Mesothelial cell of epicardium (in vitro differentiated cells): ENCODE measurements at regions not wholly inside any gene's neighbourhood (a gene's known extent, or its start where the extent isn't known, plus 50 kb on each side); places are given as distances from the start of the nearest gene placed in this dataset.

Experiments used
- DNase-seq, 2 experiments: peaks; one replicate each; pipeline ENCODE4 v3.0.0; 2021; ENCODE audit warnings: low spot score in 2 of 2; ENCODE audit not compliant: unreplicated experiment in 2 of 2
- H3K27ac Mint-ChIP-seq: 2 replicates; pipeline ENCODE4 v1.8.0; 2021; ENCODE audit warnings: mixed read lengths
- H3K27me3 Mint-ChIP-seq: 2 replicates; pipeline ENCODE4 v1.8.0; 2021; ENCODE audit warnings: low read depth, mixed read lengths
- H3K36me3 Mint-ChIP-seq: 2 replicates; pipeline ENCODE4 v1.8.0; 2021; ENCODE audit warnings: mixed read lengths
- H3K4me1 Mint-ChIP-seq: 2 replicates; pipeline ENCODE4 v1.8.0; 2021; ENCODE audit warnings: mixed read lengths
- H3K4me3 Mint-ChIP-seq: 2 replicates; pipeline ENCODE4 v1.8.0; 2021; ENCODE audit warnings: mild to moderate bottlenecking, moderate library complexity, mixed read lengths
- H3K9me3 Mint-ChIP-seq: 2 replicates; pipeline ENCODE4 v1.8.0; 2021; ENCODE audit warnings: mixed read lengths
- TF ChIP-seq, protein P1 (sequence below): fragments of 200-600 bp; sonication (generic); IDR thresholded peaks from one replicate; pipeline ENCODE4 v1.5.0; 2021; ENCODE audit warnings: antibody characterized with exemption; ENCODE audit not compliant: unreplicated experiment

DNA sequence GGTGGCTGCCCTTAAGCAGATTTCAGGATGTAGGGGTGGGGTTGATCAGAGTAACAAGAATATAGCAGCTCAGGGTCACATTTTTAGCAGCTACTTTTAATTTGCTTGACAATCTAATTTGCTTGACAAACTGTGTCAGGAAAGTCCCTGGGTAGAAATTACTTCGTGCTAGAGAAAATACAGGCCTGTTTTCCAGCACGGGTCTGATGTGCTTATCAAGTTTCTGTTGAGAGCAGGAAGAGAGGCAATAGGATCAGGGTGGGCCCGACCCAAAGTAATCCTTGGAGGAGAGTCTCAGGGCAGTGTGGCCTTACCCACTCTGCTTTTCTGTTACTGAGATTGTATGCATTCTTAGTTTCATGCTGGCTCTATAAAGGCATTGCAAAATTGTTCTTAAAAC, 221.5 kb downstream of the TSN start:
- Mint-ChIP-seq H3K4me3 (no peak overlapping the region), H3K9me3 (peaks cover 4% of the 10 kb centered on the region), H3K27me3 (peaks cover 13% of the 10 kb centered on the region), H3K36me3 (no peaks in the 10 kb centered on the region), H3K27ac (no peak overlapping the region), H3K4me1 (peaks cover 17% of the 10 kb centered on the region)
- no peak for DNase-seq
- TF ChIP-seq, protein P1, sequence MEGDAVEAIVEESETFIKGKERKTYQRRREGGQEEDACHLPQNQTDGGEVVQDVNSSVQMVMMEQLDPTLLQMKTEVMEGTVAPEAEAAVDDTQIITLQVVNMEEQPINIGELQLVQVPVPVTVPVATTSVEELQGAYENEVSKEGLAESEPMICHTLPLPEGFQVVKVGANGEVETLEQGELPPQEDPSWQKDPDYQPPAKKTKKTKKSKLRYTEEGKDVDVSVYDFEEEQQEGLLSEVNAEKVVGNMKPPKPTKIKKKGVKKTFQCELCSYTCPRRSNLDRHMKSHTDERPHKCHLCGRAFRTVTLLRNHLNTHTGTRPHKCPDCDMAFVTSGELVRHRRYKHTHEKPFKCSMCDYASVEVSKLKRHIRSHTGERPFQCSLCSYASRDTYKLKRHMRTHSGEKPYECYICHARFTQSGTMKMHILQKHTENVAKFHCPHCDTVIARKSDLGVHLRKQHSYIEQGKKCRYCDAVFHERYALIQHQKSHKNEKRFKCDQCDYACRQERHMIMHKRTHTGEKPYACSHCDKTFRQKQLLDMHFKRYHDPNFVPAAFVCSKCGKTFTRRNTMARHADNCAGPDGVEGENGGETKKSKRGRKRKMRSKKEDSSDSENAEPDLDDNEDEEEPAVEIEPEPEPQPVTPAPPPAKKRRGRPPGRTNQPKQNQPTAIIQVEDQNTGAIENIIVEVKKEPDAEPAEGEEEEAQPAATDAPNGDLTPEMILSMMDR, result no peak

DNA sequence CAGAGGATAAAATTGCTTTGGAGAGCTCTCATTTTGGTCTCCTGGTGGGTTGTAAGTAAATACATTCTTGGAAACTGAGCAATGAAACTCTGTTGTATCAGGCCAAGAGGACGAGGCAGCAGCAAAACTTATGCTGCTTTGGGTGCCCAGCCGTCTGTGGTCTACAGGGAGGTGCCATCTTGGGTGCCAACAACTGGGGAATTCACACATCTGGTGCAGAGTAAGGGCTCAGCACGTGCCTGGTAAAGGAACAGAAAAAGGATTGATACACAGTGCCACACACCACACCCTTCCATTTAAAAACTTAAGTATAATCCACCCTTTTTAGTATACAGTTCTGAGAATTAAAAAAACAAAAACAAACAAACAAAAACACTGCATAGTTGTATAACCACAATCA, 221.9 kb downstream of the TSN start:
- peaks cover 6% of the 10 kb centered on the region for H3K9me3 Mint-ChIP-seq
- no peaks in the 10 kb centered on the region for H3K36me3 Mint-ChIP-seq
- no peak for DNase-seq
- TF ChIP-seq, protein P1, result no peak
- peaks cover 11% of the 10 kb centered on the region for H3K27me3 Mint-ChIP-seq
- no peak overlapping the region for H3K27ac Mint-ChIP-seq
- H3K4me3 Mint-ChIP-seq, result no peak overlapping the region
- peaks cover 17% of the 10 kb centered on the region for H3K4me1 Mint-ChIP-seq

DNA sequence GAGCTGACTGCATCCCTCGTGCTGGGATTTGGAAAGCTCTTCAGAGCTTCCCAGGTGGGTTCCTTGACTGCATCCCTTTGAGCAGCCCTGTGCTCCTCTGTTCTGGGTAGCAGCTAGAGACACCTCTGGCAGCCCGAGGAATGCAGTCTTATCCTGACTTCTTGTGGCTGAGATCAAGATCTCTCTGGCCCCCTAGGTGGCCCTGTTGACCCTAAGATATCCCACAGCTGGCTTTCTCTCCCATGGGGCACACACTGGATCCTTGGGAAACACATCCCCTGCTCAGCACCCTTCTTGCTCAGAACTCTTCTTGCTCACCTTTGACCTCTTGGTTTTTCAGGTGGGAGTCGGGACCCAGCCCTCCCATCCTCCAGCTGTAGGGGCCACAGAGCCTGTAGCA, 237.2 kb downstream of the TSN start:
- no peak for DNase-seq
- TF ChIP-seq, protein P1, result no peak
- Mint-ChIP-seq H3K27me3 (peaks cover 57% of the 10 kb centered on the region), H3K36me3 (no peaks in the 10 kb centered on the region), H3K27ac (no peak overlapping the region), H3K4me1 (no peaks in the 10 kb centered on the region), H3K9me3 (peaks cover 19% of the 10 kb centered on the region), H3K4me3 (no peak overlapping the region)

DNA sequence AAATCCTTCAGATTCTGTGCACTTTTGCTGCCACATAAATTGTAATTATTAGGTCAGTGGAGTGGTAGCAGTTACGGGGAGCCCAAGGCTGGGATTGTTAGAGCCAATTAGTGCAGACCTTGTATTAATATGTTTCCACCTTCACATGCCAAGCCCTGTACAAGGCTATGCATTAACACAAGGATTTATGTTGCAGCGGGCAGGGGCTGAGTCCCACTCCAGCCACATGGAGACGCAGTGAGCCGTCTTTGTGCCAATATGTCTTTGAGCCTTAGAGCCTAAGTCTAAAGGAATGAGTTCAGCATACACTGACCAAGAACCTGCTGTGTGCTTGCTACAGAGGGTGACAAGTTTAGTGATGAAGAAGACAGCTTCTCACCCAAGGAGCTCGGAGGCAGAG, 238.2 kb downstream of the TSN start:
- Mint-ChIP-seq H3K36me3 (no peaks in the 10 kb centered on the region), H3K9me3 (peaks cover 14% of the 10 kb centered on the region), H3K4me1 (no peaks in the 10 kb centered on the region), H3K27me3 (peaks cover 57% of the 10 kb centered on the region), H3K4me3 (no peak overlapping the region), H3K27ac (no peak overlapping the region)
- TF ChIP-seq, protein P1, result no peak
- no peak for DNase-seq

DNA sequence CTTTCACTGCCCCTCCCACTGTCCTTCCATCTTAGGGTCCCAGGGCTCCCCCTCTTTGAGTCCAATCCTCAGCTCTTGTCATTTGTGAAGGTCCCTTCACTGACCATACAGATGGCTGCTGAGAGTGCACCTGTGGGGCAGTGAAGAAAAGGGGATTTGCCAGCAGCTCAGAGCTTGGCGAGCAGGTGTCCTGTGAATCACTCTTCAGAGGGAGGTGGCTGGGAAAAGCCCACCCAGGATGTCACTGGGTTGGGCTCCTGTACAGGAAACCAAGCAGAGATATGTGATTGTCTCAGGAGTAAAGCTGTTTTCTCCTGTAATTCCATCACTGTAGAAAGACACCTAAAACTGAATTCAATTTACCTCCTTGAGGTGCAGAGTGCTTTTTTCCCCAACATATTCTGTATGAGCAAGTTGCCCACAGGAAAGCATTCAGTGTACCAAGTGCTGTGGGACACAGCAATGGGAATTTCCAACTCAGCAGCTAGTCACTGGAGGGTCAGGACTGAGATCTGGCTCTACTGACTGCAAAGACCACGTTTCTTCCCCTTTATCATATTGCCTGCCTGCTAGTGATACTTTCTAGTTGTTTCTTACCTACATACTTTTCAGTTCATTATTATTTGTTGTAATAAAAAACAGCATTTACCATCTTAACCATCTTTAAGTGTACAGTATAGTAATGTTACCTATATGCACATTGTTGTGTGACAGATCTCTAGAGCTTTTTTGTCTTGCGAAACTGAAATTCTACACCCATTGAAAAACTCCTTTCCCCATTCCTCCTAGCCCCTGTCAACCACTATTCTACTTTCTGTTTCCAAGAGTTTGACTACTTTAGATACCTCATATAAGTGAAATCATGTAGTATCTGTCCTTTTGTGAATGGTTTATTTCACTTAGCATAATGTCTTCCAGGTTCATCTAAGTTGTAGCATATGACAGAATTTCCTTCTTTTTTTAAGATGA, 239.1 kb downstream of the TSN start:
- DNase-seq, result no peak
- no peak overlapping the region for H3K27ac Mint-ChIP-seq
- H3K36me3 Mint-ChIP-seq, result no peaks in the 10 kb centered on the region

More for the DNA sequence above, 239.1 kb downstream of the TSN start:
- Mint-ChIP-seq H3K4me1 (peaks cover 8% of the 10 kb centered on the region), H3K27me3 (peaks cover 52% of the 10 kb centered on the region), H3K4me3 (no peak overlapping the region), H3K9me3 (peaks cover 7% of the 10 kb centered on the region)
- TF ChIP-seq, protein P1, result no peak
